DND-41 (cell line): ENCODE measurements at regions not wholly inside any gene's neighbourhood (a gene's known extent, or its start where the extent isn't known, plus 50 kb on each side); places are given as distances from the start of the nearest gene placed in this dataset.

Experiments used
- ATAC-seq: fragments of 200-7000 bp; cut with Tn5 transposase; 3 replicates; pipeline ENCODE4 v1.9.1; 2021; ENCODE audit warnings: low read depth; ENCODE audit not compliant: insufficient read depth
- DNase-seq: peaks from one replicate; pipeline ENCODE4 v3.0.0-alpha.2; 2020
- H2AFZ ChIP-seq: 2 replicates; pipeline ENCODE4 v1.6.0; 2012; ENCODE audit warnings: low read depth, low read length
- H3K27ac ChIP-seq: 2 replicates; pipeline ENCODE4 v1.5.1; 2012; ENCODE audit warnings: low read length, inconsistent platforms
- H3K27me3 ChIP-seq: fragments of 200-600 bp; sonication (generic); 2 replicates; pipeline ENCODE4 v1.6.0; 2012; ENCODE audit warnings: low read length, mild to moderate bottlenecking, inconsistent platforms; ENCODE audit not compliant: insufficient read depth, poor library complexity
- H3K36me3 ChIP-seq: 2 replicates; pipeline ENCODE4 v1.5.1; 2012; ENCODE audit warnings: low read length, inconsistent platforms; ENCODE audit not compliant: insufficient read depth
- H3K4me1 ChIP-seq: 2 replicates; pipeline ENCODE4 v1.5.1; 2012; ENCODE audit warnings: mild to moderate bottlenecking, low read length; ENCODE audit not compliant: insufficient read depth
- H3K4me2 ChIP-seq: 2 replicates; pipeline ENCODE4 v1.6.0; 2012; ENCODE audit warnings: mild to moderate bottlenecking, moderate library complexity, low read length, inconsistent platforms; ENCODE audit not compliant: insufficient read depth
- H3K4me3 ChIP-seq, 2 experiments: fragments of 200-600 bp in 1 of 2; shearing (Covaris generic) in 1 of 2; 2 replicates each; pipeline ENCODE4 v1.5.1; 2012 to 2016; ENCODE audit warnings: inconsistent platforms in 2 of 2, low read length in 2 of 2, mild to moderate bottlenecking in 2 of 2, low read depth in 1 of 2, moderate library complexity in 1 of 2
- H3K79me2 ChIP-seq: 2 replicates; pipeline ENCODE4 v1.6.0; 2012; ENCODE audit warnings: low read length, inconsistent platforms; ENCODE audit not compliant: insufficient read depth
- H3K9ac ChIP-seq: 2 replicates; pipeline ENCODE4 v1.6.0; 2012; ENCODE audit warnings: low read depth, mild to moderate bottlenecking, inconsistent platforms, low read length, moderate library complexity
- H3K9me3 ChIP-seq: 2 replicates; pipeline ENCODE4 v1.5.1; 2012; ENCODE audit warnings: low read length, moderate library complexity, mild to moderate bottlenecking, inconsistent platforms; ENCODE audit not compliant: insufficient read depth, severe bottlenecking
- H4K20me1 ChIP-seq: 2 replicates; pipeline ENCODE4 v1.6.0; 2012; ENCODE audit warnings: low read length; ENCODE audit not compliant: insufficient read depth
- EZH2 ChIP-seq: IDR thresholded peaks from 3 replicates; pipeline ENCODE4 v1.6.1; 2012; ENCODE audit warnings: borderline replicate concordance, low read depth, mild to moderate bottlenecking, moderate library complexity, low read length, inconsistent platforms; ENCODE audit not compliant: severe bottlenecking
- TF ChIP-seq, protein P1 (sequence below): IDR thresholded peaks from 2 replicates; pipeline ENCODE4 v1.5.1; 2012; ENCODE audit warnings: borderline replicate concordance, low read length, moderate library complexity, mild to moderate bottlenecking; ENCODE audit not compliant: poor library complexity, severe bottlenecking; ENCODE audit errors: extremely low read depth

- Histone ChIP-seq H3K4me2 (no peak overlapping the region), H3K27ac (no peak overlapping the region), H3K9me3 (no peaks in the 10 kb centered on the region), H3K36me3 (no peaks in the 10 kb centered on the region), H2AFZ (no peak overlapping the region), H4K20me1 (no peaks in the 10 kb centered on the region), H3K27me3 (no peaks in the 10 kb centered on the region), H3K4me1 (peaks cover 5% of the 10 kb centered on the region; the same call in 1 of the 2 replicates), H3K79me2 (no peaks in the 10 kb centered on the region), H3K4me3 (no peak overlapping the region), H3K9ac (no peak overlapping the region)
- ATAC-seq (no peak), DNase-seq (no peak)
- no peak for TF ChIP-seq EZH2
- TF ChIP-seq, protein P1, sequence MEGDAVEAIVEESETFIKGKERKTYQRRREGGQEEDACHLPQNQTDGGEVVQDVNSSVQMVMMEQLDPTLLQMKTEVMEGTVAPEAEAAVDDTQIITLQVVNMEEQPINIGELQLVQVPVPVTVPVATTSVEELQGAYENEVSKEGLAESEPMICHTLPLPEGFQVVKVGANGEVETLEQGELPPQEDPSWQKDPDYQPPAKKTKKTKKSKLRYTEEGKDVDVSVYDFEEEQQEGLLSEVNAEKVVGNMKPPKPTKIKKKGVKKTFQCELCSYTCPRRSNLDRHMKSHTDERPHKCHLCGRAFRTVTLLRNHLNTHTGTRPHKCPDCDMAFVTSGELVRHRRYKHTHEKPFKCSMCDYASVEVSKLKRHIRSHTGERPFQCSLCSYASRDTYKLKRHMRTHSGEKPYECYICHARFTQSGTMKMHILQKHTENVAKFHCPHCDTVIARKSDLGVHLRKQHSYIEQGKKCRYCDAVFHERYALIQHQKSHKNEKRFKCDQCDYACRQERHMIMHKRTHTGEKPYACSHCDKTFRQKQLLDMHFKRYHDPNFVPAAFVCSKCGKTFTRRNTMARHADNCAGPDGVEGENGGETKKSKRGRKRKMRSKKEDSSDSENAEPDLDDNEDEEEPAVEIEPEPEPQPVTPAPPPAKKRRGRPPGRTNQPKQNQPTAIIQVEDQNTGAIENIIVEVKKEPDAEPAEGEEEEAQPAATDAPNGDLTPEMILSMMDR: no peak
These were observed 258.2 kb upstream of the STT3B start for GRCh38 chr3:31274326-31275024.

- H3K4me1 ChIP-seq: peaks cover 5% of the 10 kb centered on the region; the same call in 1 of the 2 replicates
These were observed 257.6 kb upstream of the STT3B start for GRCh38 chr3:31275038-31275572.

DNA sequence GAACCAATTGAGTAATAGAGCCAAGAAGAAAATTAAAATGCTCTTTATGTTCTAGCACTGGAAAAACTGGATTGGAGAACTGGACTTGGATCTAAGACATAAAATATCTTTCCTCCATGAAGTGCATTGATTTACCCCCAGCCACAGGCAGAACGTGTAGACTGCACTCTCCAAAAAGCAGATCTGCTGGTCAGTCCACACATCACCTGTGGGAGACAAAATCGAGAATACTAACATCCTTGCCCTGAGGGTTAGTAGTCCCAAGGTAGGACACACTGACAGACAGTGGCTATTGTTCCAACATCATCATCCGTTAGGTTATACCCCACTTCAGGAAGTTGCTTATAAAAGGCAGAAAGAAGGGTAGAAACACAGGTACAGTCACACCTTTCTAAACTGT lies 257.1 kb upstream of the STT3B start:
- Histone ChIP-seq H3K9ac (no peak overlapping the region), H3K4me3 (no peak overlapping the region), H3K36me3 (no peaks in the 10 kb centered on the region), H3K9me3 (no peaks in the 10 kb centered on the region), H3K27me3 (no peaks in the 10 kb centered on the region), H3K27ac (no peak overlapping the region), H3K4me2 (no peak overlapping the region), H3K4me1 (peaks cover 5% of the 10 kb centered on the region; the same call in 1 of the 2 replicates), H3K79me2 (no peaks in the 10 kb centered on the region), H2AFZ (no peak overlapping the region), H4K20me1 (no peaks in the 10 kb centered on the region)
- DNase-seq (no peak), ATAC-seq (no peak)
- no peak for TF ChIP-seq EZH2
- TF ChIP-seq, protein P1: no peak

More at GRCh38 chr3:31275038-31275572, 257.6 kb upstream of the STT3B start:
- Histone ChIP-seq H3K9me3 (no peaks in the 10 kb centered on the region), H3K27me3 (no peaks in the 10 kb centered on the region), H3K36me3 (no peaks in the 10 kb centered on the region), H2AFZ (no peak overlapping the region), H3K4me3 (no peak overlapping the region), H3K27ac (no peak overlapping the region), H3K79me2 (no peaks in the 10 kb centered on the region), H3K4me2 (no peak overlapping the region), H4K20me1 (no peaks in the 10 kb centered on the region), H3K9ac (no peak overlapping the region)
- DNase-seq (no peak), ATAC-seq (no peak)
- no peak for TF ChIP-seq EZH2
- TF ChIP-seq, protein P1: no peak
